NB4 (cell line): ENCODE measurements at regions not wholly inside any gene's neighbourhood (a gene's known extent, or its start where the extent isn't known, plus 50 kb on each side); places are given as distances from the start of the nearest gene placed in this dataset.

ENCODE experiments used
- MYC ChIP-seq: IDR thresholded peaks from 2 replicates; pipeline ENCODE4 v1.6.1; 2011; ENCODE audit warnings: low read depth, low read length
- POLR2A ChIP-seq: IDR thresholded peaks from 2 replicates; pipeline ENCODE4 v1.6.1; 2011; ENCODE audit warnings: mild to moderate bottlenecking; ENCODE audit not compliant: insufficient read length; ENCODE audit errors: extremely low read depth
- TF ChIP-seq, protein P1 (sequence below): IDR thresholded peaks from one replicate; pipeline ENCODE4 v1.5.1; 2012; ENCODE audit warnings: low read depth, low read length
- TF ChIP-seq, protein P2 (sequence below): IDR thresholded peaks from 2 replicates; pipeline ENCODE4 v1.6.1; 2011; ENCODE audit warnings: low read depth, low read length

DNA sequence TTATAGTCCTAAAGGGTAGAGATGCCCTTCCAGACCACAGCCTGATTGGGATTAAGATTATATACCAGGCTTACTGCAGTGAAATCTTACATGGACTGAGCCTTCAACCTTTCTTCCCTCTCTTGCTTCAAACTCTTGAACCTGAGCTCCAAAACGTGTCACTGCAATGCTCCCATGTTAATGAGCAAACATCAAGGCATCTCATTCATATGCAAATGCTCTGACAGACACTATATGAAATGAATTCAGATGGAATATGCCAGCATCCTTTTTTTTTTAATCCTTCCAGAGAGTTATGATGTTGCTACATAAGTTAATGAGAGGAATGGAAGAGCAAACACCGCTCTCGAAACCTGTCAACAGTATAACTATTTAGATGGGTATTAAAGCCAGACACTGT is 611.9 kb upstream of the CDH11 start:
- TF ChIP-seq, protein P1, sequence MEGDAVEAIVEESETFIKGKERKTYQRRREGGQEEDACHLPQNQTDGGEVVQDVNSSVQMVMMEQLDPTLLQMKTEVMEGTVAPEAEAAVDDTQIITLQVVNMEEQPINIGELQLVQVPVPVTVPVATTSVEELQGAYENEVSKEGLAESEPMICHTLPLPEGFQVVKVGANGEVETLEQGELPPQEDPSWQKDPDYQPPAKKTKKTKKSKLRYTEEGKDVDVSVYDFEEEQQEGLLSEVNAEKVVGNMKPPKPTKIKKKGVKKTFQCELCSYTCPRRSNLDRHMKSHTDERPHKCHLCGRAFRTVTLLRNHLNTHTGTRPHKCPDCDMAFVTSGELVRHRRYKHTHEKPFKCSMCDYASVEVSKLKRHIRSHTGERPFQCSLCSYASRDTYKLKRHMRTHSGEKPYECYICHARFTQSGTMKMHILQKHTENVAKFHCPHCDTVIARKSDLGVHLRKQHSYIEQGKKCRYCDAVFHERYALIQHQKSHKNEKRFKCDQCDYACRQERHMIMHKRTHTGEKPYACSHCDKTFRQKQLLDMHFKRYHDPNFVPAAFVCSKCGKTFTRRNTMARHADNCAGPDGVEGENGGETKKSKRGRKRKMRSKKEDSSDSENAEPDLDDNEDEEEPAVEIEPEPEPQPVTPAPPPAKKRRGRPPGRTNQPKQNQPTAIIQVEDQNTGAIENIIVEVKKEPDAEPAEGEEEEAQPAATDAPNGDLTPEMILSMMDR = no peak
- no peak for TF ChIP-seq POLR2A
- no peak for TF ChIP-seq MYC
- TF ChIP-seq, protein P2, sequence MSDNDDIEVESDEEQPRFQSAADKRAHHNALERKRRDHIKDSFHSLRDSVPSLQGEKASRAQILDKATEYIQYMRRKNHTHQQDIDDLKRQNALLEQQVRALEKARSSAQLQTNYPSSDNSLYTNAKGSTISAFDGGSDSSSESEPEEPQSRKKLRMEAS = no peak
